H1 (cell line): ENCODE measurements at regions not wholly inside any gene's neighbourhood (a gene's known extent, or its start where the extent isn't known, plus 50 kb on each side); places are given as distances from the start of the nearest gene placed in this dataset.

Source experiments
- FOSL1 ChIP-seq: IDR thresholded peaks from 2 replicates; pipeline ENCODE4 v1.6.1; 2011; ENCODE audit warnings: mild to moderate bottlenecking, low read depth, low read length, moderate library complexity; ENCODE audit not compliant: insufficient read depth
- MAFK ChIP-seq: IDR thresholded peaks from 2 replicates; pipeline ENCODE4 v1.6.1; 2012; ENCODE audit warnings: low read depth, mild to moderate bottlenecking, improper control_type of control experiment, low read length
- POU5F1 ChIP-seq: IDR thresholded peaks from 2 replicates; pipeline ENCODE4 v1.6.1; 2011; ENCODE audit warnings: low read depth, mild to moderate bottlenecking, low read length, moderate library complexity
- TBP ChIP-seq: IDR thresholded peaks from 2 replicates; pipeline ENCODE4 v1.6.1; 2011; ENCODE audit warnings: low read depth, low read length, improper control_type of control experiment

- TF ChIP-seq TBP (no peak), MAFK (no peak), FOSL1 (no peak), POU5F1 (no peak)
- TF ChIP-seq, all 59 proteins: peak for 0
Observed at GRCh38 chr18:54031243-54031642, 193.2 kb downstream of the MBD2 start (continued).
